GM23338 (cell line): ENCODE measurements at regions not wholly inside any gene's neighbourhood (a gene's known extent, or its start where the extent isn't known, plus 50 kb on each side); places are given as distances from the start of the nearest gene placed in this dataset.

Experiments used
- ATAC-seq: fragments of 200-7000 bp; cut with Tn5 transposase; 3 replicates; pipeline ENCODE4 v1.9.1; 2020
- DNase-seq: peaks from one replicate; pipeline ENCODE4 v3.0.0-alpha.2; 2015; ENCODE audit warnings: low spot score
- H2AFZ ChIP-seq: fragments of 200-600 bp; sonication (generic); 2 replicates; pipeline ENCODE4 v1.8.0; 2016; ENCODE audit warnings: antibody characterized with exemption, mild to moderate bottlenecking, moderate library complexity
- H3F3A ChIP-seq: fragments of 200-600 bp; sonication (generic); replicated peaks from 2 replicates; pipeline ENCODE4 v1.8.0; 2017; ENCODE audit warnings: antibody characterized with exemption, mixed run types, low read depth
- H3K27ac ChIP-seq: fragments of 200-600 bp; sonication (generic); 2 replicates; pipeline ENCODE4 v1.6.1; 2016; ENCODE audit warnings: low read depth
- H3K27me3 ChIP-seq: fragments of 200-600 bp; sonication (generic); 2 replicates; pipeline ENCODE4 v1.8.0; 2016; ENCODE audit warnings: mild to moderate bottlenecking, mixed run types, moderate library complexity; ENCODE audit not compliant: insufficient read depth
- H3K36me3 ChIP-seq: fragments of 200-600 bp; sonication (generic); 2 replicates; pipeline ENCODE4 v1.8.0; 2016; ENCODE audit warnings: mild to moderate bottlenecking; ENCODE audit not compliant: insufficient read depth
- H3K4me1 ChIP-seq: fragments of 200-600 bp; sonication (generic); 2 replicates; pipeline ENCODE4 v1.8.0; 2016; ENCODE audit warnings: mild to moderate bottlenecking, moderate library complexity; ENCODE audit not compliant: insufficient read depth
- H3K4me2 ChIP-seq: fragments of 200-600 bp; sonication (generic); 2 replicates; pipeline ENCODE4 v1.7.1; 2017; ENCODE audit warnings: mixed run types
- H3K4me3 ChIP-seq: fragments of 200-600 bp; sonication (generic); 2 replicates; pipeline ENCODE4 v1.6.1; 2016; ENCODE audit warnings: mixed run types
- H3K79me2 ChIP-seq: fragments of 200-600 bp; sonication (generic); replicated peaks from 2 replicates; pipeline ENCODE4 v1.8.0; 2017; ENCODE audit warnings: mild to moderate bottlenecking; ENCODE audit not compliant: insufficient read depth
- H3K9me2 ChIP-seq: fragments of 200-600 bp; sonication (generic); 2 replicates; pipeline ENCODE4 v1.8.0; 2017; ENCODE audit not compliant: insufficient read depth
- H4K20me1 ChIP-seq: fragments of 200-600 bp; sonication (generic); replicated peaks from 2 replicates; pipeline ENCODE4 v1.8.0; 2017; ENCODE audit warnings: mild to moderate bottlenecking; ENCODE audit not compliant: insufficient read depth
- H3K27ac Mint-ChIP-seq: 2 replicates; pipeline ENCODE4 v1.8.0; 2020; ENCODE audit warnings: inconsistent platforms, mild to moderate bottlenecking, moderate library complexity, mixed read lengths
- H3K27me3 Mint-ChIP-seq: 3 replicates; pipeline ENCODE4 v1.8.0; 2022; ENCODE audit warnings: low read depth, mild to moderate bottlenecking, moderate library complexity, mixed read lengths, inconsistent platforms; ENCODE audit not compliant: insufficient read depth, poor library complexity
- H3K36me3 Mint-ChIP-seq: 3 replicates; pipeline ENCODE4 v1.8.0; 2021; ENCODE audit warnings: low read depth, mild to moderate bottlenecking, inconsistent platforms, moderate library complexity, mixed read lengths
- H3K4me1 Mint-ChIP-seq: 3 replicates; pipeline ENCODE4 v1.8.0; 2020; ENCODE audit warnings: mild to moderate bottlenecking, inconsistent platforms, mixed read lengths
- H3K4me3 Mint-ChIP-seq: 3 replicates; pipeline ENCODE4 v1.8.0; 2021; ENCODE audit warnings: moderate library complexity, mild to moderate bottlenecking, inconsistent platforms, mixed read lengths
- H3K9me3 Mint-ChIP-seq: 3 replicates; pipeline ENCODE4 v1.8.0; 2020; ENCODE audit warnings: moderate library complexity, mild to moderate bottlenecking, inconsistent platforms, mixed read lengths
- CREB1 ChIP-seq: fragments of 250-450 bp; sonication (Bioruptor Pico); IDR thresholded peaks from 2 replicates; pipeline ENCODE4 v1.5.0; 2020; ENCODE audit warnings: low read depth, mild to moderate bottlenecking, moderate library complexity
- EZH2phosphoT487 ChIP-seq: fragments of 200-600 bp; sonication (generic); IDR thresholded peaks from one replicate; pipeline ENCODE4 v1.8.1; 2018; ENCODE audit warnings: antibody characterized with exemption; ENCODE audit not compliant: unreplicated experiment
- JUNB ChIP-seq: IDR thresholded peaks from one replicate; pipeline ENCODE4 v1.6.1; 2016; ENCODE audit warnings: antibody characterized with exemption; ENCODE audit not compliant: unreplicated experiment
- NANOG ChIP-seq: IDR thresholded peaks from 2 replicates; pipeline ENCODE4 v1.6.1; 2016; ENCODE audit warnings: antibody characterized with exemption, borderline replicate concordance
- POLR2AphosphoS5 ChIP-seq: IDR thresholded peaks from 2 replicates; pipeline ENCODE4 v1.6.1; 2016; ENCODE audit warnings: antibody characterized with exemption, low read depth
- STAT1 ChIP-seq: IDR thresholded peaks from one replicate; pipeline ENCODE4 v1.6.1; 2016; ENCODE audit warnings: antibody characterized with exemption; ENCODE audit not compliant: unreplicated experiment
- ZNF331 ChIP-seq: fragments of 250-450 bp; sonication (Bioruptor Pico); IDR thresholded peaks from 2 replicates; pipeline ENCODE4 v1.5.0; 2020; ENCODE audit warnings: low read depth, mild to moderate bottlenecking, moderate library complexity
- TF ChIP-seq, protein P1 (sequence below): IDR thresholded peaks from one replicate; pipeline ENCODE4 v1.6.1; 2018; ENCODE audit warnings: antibody characterized with exemption; ENCODE audit not compliant: unreplicated experiment
- TF ChIP-seq, protein P2 (sequence below), 2 experiments: fragments of 200-600 bp in 1 of 2; sonication (generic) in 1 of 2; conservative IDR thresholded peaks; 2 replicates each; pipeline versions ENCODE4 v1.5.1 to v1.6.1; 2016 to 2017; ENCODE audit warnings: antibody characterized with exemption in 2 of 2, low read depth in 2 of 2, mild to moderate bottlenecking in 2 of 2, moderate library complexity in 1 of 2

DNA sequence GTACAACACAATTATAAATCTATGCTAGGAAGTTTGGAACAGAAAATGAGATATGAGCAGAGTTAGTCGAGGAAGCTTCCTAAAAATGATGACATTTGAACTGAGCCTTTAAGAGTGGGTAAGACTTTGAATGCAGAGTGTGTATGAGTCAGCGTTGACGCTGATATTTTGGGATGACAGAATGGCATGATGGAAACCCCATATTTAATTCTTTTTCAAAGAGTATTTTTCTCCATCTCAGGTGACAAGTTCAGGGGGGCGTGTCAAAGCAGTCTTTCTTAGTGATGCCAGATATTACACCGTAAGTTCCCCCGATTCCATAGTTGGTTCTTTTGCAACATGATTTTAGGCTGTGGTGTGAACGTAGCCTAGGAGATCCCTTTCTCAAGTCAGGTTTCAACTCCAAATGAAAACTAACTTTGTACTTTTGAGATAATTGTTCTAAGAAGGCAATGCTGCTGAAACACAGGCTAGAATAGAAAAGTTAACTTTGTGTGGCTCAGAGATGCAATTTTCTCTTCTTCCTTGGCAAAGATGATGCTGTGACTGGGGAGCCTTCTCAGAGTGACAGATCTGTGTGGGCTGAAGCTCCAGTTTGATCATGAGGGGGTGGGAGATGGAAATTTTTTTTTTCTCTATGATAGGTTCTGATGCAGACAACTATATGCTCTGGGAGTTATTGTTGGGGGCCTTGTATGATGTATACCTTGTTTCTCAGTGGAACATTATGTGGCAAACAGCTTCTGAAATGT lies 59.2 kb downstream of the GLUD2 start (continued):
- TF ChIP-seq, protein P1, sequence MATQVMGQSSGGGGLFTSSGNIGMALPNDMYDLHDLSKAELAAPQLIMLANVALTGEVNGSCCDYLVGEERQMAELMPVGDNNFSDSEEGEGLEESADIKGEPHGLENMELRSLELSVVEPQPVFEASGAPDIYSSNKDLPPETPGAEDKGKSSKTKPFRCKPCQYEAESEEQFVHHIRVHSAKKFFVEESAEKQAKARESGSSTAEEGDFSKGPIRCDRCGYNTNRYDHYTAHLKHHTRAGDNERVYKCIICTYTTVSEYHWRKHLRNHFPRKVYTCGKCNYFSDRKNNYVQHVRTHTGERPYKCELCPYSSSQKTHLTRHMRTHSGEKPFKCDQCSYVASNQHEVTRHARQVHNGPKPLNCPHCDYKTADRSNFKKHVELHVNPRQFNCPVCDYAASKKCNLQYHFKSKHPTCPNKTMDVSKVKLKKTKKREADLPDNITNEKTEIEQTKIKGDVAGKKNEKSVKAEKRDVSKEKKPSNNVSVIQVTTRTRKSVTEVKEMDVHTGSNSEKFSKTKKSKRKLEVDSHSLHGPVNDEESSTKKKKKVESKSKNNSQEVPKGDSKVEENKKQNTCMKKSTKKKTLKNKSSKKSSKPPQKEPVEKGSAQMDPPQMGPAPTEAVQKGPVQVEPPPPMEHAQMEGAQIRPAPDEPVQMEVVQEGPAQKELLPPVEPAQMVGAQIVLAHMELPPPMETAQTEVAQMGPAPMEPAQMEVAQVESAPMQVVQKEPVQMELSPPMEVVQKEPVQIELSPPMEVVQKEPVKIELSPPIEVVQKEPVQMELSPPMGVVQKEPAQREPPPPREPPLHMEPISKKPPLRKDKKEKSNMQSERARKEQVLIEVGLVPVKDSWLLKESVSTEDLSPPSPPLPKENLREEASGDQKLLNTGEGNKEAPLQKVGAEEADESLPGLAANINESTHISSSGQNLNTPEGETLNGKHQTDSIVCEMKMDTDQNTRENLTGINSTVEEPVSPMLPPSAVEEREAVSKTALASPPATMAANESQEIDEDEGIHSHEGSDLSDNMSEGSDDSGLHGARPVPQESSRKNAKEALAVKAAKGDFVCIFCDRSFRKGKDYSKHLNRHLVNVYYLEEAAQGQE = no peak
- TF ChIP-seq, protein P2, sequence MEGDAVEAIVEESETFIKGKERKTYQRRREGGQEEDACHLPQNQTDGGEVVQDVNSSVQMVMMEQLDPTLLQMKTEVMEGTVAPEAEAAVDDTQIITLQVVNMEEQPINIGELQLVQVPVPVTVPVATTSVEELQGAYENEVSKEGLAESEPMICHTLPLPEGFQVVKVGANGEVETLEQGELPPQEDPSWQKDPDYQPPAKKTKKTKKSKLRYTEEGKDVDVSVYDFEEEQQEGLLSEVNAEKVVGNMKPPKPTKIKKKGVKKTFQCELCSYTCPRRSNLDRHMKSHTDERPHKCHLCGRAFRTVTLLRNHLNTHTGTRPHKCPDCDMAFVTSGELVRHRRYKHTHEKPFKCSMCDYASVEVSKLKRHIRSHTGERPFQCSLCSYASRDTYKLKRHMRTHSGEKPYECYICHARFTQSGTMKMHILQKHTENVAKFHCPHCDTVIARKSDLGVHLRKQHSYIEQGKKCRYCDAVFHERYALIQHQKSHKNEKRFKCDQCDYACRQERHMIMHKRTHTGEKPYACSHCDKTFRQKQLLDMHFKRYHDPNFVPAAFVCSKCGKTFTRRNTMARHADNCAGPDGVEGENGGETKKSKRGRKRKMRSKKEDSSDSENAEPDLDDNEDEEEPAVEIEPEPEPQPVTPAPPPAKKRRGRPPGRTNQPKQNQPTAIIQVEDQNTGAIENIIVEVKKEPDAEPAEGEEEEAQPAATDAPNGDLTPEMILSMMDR (conservative IDR thresholded peaks at IDR 0.05; ENCODE audit: low read depth in 2 of 2) = no peak
- TF ChIP-seq EZH2phosphoT487 (no peak), NANOG (no peak), POLR2AphosphoS5 (no peak), JUNB (no peak), STAT1 (no peak)

DNA sequence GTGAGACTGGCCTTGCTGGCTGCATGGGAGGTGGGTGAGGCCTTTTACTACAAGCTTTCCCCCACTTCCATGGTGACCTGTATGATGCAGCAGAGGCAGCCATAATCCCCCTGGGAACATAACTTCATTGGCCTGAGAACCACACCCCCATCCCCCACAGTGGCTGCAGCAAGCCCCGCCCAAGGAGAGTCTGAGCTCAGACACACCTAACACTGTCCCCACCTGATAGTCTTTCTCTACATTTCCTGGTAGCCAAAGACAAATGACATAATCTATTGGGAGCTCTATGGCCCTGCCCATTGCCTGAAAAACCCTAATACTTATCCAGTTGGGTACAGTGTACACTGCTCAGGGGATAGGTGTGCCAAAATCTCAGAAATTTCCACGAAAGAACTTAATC lies 62.6 kb downstream of the GLUD2 start:
- Mint-ChIP-seq H3K36me3 (no peaks in the 10 kb centered on the region), H3K27me3 (no peaks in the 10 kb centered on the region), H3K27ac (no peak overlapping the region), H3K4me1 (no peaks in the 10 kb centered on the region), H3K4me3 (no peak overlapping the region), H3K9me3 (no peaks in the 10 kb centered on the region; the same call in 1 of the 3 replicates)
- Histone ChIP-seq H3K9me2 (no peaks in the 10 kb centered on the region), H3K4me3 (no peak overlapping the region), H3K27me3 (no peaks in the 10 kb centered on the region), H3K36me3 (no peaks in the 10 kb centered on the region), H3K27ac (no peak overlapping the region), H3F3A (no peaks in the 10 kb centered on the region), H3K79me2 (no peaks in the 10 kb centered on the region), H3K4me1 (no peaks in the 10 kb centered on the region), H2AFZ (no peak overlapping the region), H3K4me2 (no peak overlapping the region), H4K20me1 (no peaks in the 10 kb centered on the region)
- DNase-seq (no peak), ATAC-seq (no peak)
- no peak for TF ChIP-seq CREB1 (CRISPR knock-in tag)
- no peak for TF ChIP-seq STAT1

DNA sequence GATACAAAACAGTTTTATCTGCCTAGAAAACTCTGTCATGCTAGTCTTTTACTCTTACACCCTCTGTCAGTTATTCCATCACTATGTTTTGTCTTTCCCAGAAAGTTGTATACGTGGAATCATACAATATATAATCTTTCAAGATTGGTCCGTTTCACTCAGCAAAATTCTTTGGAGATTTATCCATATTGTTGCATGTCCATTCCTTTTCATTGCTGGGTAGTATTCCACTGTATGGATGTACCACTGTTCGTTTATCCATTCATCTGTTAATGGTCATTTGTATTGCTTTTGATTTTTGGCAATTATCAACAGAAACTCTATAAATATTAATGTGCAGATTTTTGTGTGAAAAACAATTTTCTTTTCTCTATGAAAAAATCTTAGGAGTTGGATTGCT lies 63.1 kb downstream of the GLUD2 start:
- no peak for DNase-seq
- Histone ChIP-seq H3K36me3 (no peaks in the 10 kb centered on the region), H2AFZ (no peak overlapping the region), H3K4me3 (no peak overlapping the region), H4K20me1 (no peaks in the 10 kb centered on the region), H3K79me2 (no peaks in the 10 kb centered on the region), H3K4me1 (no peaks in the 10 kb centered on the region), H3K27ac (no peak overlapping the region), H3K27me3 (no peaks in the 10 kb centered on the region), H3F3A (no peaks in the 10 kb centered on the region), H3K9me2 (no peaks in the 10 kb centered on the region), H3K4me2 (no peak overlapping the region)
- no peaks in the 10 kb centered on the region for H3K4me1 Mint-ChIP-seq
- H3K4me3 Mint-ChIP-seq = no peak overlapping the region
- H3K36me3 Mint-ChIP-seq = no peaks in the 10 kb centered on the region
- no peaks in the 10 kb centered on the region; the same call in 1 of the 3 replicates for H3K9me3 Mint-ChIP-seq
- H3K27me3 Mint-ChIP-seq = no peaks in the 10 kb centered on the region
- H3K27ac Mint-ChIP-seq = no peak overlapping the region
- ATAC-seq = no peak
- no peak for TF ChIP-seq POLR2AphosphoS5
- TF ChIP-seq, protein P2 (conservative IDR thresholded peaks at IDR 0.05; ENCODE audit: low read depth in 2 of 2) = no peak
- TF ChIP-seq ZNF331 (CRISPR knock-in tag) = no peak
- TF ChIP-seq JUNB = no peak
